HG03159 (cell line): ENCODE measurements at regions not wholly inside any gene's neighbourhood (a gene's known extent, or its start where the extent isn't known, plus 50 kb on each side); places are given as distances from the start of the nearest gene placed in this dataset.

Source experiments
- ATAC-seq: cut with Tn5 transposase; IDR thresholded peaks from one replicate; pipeline ENCODE4 v1.9.1; 2021; ENCODE audit warnings: mild to moderate bottlenecking, moderate library complexity; ENCODE audit not compliant: unreplicated experiment

DNA sequence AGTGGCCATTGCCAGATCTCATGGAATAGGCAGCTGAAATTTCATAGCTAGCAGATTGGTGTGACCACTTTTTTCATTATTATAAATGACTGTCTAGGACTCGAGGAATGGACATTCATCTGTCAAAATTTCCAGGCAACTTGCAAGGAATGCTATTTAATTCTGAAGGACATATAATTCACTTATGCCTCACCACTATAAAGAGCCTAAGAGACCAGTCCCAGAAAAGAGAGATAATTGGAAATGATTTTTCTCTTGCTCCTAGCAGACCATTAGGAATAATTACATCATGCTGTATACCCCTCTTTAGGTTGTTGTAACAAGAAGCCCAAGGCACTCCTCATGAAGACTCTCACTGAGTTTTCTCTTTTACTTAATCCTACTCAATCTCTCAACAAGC lies 557.4 kb upstream of the RAB6C start:
- no peak for ATAC-seq

DNA sequence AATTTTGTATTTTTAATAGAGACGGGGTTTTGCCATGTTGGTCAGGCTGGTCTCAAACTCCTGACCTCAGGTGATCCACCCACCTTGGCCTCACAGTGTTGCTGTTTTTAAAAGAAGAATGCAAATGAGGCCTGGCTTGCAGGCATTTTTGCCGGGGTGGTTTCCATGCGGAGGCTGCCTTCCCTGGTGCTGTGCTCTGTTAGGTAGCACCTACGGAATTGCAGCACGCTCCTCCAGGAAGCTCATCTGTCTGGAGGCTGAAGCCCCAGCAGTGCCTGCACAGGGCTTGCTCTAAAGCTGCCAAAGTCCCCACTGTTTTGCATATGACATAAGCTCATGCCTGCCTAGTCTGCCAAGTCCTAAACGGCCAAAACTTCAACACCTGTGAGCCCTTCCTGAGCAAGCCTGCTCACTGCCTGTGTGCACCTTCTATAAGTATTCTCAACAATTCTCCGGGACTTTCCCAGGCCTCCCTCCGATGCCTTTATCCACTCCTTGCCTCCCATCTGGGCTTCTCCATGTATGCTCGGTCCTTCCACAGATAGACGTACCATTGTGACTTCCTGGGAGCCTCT lies 551.3 kb upstream of the RAB6C start:
- ATAC-seq, result no peak

DNA sequence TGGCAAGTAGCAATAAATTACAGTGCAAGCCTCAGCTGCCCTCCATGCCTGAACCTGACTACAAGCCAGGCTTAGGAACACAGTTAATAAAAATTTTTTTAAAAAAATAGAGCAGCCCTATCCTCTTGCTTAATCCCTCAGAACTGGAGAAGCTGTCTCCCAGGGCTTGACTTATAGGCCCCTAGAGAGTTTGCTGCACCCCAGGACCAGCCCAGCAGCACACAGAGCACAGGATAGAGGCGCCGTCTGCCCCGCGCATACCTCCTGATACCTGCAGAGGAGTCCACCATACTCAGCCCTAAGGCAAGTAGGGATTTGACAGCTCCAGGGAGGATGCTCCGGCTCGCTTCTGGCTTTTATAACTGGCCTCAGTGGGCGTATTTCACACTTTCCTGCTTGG lies 548.6 kb upstream of the RAB6C start:
- ATAC-seq, result no peak

GRCh38 chr2:129431881-129432280 lies 547.6 kb upstream of the RAB6C start:
- no peak for ATAC-seq

DNA sequence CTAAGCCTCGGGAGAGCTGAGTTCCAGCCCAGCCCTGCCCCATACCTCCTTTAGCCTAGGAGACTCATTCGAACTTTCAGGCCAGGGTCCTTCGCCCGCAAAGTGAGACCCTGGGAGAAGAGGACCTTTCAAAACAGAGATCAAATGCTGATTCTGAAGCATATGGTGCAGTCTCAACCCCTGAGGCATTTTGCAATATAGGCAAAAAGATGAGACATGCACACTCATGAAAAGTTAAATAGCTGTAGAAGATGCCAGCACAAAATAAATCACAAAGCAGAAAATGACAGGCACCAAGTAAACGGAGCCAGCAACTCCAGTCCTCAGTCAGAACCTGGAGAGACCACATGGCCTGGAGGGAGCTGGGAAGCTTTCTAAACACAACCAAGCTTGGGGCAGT lies 542.7 kb upstream of the RAB6C start:
- no peak for ATAC-seq

- no peak for ATAC-seq
Measured at GRCh38 chr2:129437725-129438124, 541.7 kb upstream of the RAB6C start.

DNA sequence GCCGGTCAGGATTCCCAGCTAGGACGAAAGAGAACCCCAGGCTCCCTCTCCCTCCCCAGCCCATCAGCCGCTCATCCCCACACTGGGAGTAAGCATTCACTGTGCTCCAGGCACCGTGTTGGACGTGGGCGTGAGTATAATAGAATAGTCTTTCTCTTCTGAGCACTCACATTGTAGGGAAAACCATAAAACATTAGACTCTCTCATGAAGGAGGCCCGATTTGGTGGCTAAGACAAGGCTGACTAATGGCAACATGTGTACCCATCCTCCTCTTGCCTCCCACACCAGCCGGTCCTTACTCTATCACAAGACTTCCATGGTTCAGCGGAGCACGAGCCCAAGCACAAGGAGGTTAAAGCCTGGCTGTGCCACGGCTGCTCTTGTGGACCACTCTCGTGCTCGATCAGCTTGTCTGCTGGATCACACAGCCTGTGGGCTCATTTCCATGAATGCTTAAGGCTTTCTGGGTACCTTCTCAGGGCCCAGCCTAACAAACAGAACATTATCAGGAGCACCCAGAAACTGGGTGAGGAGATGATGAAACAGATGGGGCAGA lies 540.9 kb upstream of the RAB6C start:
- no peak for ATAC-seq

- ATAC-seq, result no peak
Measured at GRCh38 chr2:129439406-129440302, 539.8 kb upstream of the RAB6C start.

GRCh38 chr2:129441610-129442009 lies 537.9 kb upstream of the RAB6C start:
- no peak for ATAC-seq

- no peak for ATAC-seq
Measured at GRCh38 chr2:129443235-129443864, 536.1 kb upstream of the RAB6C start.

DNA sequence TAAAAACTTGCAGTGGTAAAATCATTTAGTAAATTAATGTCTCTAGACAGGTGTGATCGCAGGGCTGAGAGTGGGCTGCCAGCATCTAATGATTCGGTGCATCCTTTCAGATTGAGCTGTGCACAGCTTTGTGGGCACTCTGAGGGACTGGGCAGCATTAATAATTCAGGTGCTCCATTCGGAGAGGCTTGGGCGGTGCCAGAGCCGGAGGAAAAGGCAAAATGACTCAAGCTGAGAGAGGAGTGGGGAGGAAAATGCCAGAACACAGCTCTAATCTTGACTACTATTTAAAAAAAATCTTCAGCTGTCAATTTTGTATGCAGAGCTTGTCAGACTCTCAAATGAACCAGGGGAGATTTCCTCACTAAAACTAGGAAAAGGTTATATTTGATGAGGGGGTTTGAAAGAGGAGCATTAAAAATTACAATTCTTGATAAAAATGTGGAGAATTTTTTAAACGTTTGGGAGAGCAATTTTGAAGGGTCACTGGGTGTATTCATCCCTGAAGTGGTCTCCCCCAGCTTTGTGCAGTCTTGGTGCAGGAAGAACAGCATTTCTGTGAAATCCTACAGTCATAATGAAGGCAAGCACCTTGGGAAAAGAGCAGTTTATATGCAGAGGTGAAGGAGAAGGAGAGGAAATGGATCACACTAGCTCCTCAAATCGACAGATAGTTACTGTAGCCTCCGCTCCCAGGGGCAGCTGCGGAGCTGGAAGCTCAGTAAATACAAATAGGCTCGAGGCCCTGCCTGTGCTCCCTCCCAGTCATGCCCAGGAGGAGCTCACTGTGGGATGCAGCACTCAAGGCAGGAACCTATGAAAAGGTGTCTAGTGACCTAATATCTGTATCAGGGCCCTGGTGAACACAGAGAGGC lies 535.4 kb upstream of the RAB6C start:
- no peak for ATAC-seq

DNA sequence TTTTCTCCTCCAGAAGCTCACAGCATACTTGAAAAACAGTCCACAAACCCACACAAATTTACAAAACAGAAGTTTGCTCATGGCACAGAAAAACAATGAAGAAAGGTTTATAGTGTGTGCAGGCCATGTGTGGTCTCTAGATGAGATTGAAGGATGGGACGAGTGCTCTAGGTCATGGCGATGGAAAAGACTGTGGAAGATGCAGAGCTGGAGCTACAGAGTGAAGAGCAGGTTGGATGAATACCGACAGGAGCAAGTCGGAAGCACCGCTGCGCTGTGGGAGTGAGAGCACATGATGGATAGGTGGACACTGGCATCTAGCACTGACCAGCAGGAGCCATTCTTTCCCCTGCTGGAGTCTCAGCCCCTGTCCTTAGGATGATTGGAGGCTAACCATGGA lies 534.7 kb upstream of the RAB6C start:
- no peak for ATAC-seq

DNA sequence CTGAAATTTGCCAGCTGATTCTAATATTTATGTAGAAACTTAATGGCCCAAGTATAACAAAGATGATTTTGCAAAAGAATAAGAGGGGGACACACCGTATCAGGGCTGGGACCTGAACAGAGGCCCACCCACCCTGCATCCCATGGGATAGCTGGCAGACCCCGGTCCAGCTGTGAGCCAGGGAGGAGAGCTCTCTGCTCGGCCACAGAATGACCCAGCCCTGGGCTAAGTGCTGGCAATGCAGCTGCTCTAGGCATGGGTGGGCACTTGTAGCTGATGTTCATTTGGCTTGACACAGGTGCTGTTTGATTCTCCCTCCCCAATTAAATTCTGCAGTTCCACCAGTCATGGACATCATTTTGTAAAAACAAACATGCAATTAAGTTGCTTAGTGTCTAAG lies 522.8 kb upstream of the RAB6C start:
- no peak for ATAC-seq

- ATAC-seq, result no peak
Measured at GRCh38 chr2:129457277-129457818, 522.1 kb upstream of the RAB6C start.

GRCh38 chr2:129458006-129458405 lies 521.5 kb upstream of the RAB6C start:
- no peak for ATAC-seq

GRCh38 chr2:129458436-129458835 lies 521.0 kb upstream of the RAB6C start:
- ATAC-seq, result no peak

- no peak for ATAC-seq
Measured at GRCh38 chr2:129459200-129459876, 520.1 kb upstream of the RAB6C start.

GRCh38 chr2:129459881-129460280 lies 519.6 kb upstream of the RAB6C start:
- ATAC-seq, result no peak

DNA sequence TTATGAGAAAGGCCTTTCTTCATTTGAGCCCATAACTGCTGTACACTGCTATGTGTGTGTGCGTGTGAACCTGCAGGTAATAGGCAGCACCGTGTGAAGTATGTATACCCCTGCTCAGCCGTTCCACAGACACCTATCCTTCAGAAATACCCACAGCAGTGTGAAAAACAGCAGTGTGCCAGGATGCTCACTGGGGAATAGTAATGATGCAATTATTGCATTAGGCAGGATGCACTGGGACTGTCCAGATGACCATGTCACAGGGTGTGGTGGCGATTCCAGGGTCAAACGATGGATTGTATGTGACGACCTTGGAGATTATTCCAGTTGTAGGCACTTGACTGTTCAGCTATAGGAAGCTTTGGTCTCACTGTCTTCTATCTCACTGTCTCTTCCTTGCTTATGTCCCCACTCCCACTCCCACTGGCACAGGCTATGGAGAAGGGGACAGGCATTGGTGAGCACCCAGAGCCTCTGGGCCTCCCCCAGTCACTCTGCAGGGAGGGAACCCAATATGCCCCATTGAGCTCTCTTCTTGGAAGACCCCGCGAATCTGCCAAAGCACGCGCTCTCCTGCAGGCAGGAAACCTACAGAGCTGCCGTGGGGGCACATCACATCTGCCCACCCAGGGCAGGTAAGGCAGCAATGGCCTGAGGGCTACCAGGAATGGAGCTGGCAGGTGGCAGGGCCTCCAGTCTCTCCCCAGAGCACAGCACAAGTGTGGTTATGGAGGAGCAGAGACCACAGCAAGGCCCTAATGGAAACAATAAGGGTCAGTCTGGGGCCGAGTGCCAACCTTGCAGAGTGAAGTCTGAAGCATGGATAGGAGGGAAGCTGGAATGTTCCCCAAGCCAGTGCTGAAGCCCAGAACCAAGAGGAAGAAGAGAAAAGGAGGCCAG lies 518.9 kb upstream of the RAB6C start:
- ATAC-seq, result no peak
